Peyer's patch (tissue), 4 donors: ENCODE measurements at regions not wholly inside any gene's neighbourhood (a gene's known extent, or its start where the extent isn't known, plus 50 kb on each side); places are given as distances from the start of the nearest gene placed in this dataset.

Experiments
- DNase-seq, 3 donors: peaks; one replicate each; pipeline ENCODE4 v3.0.0-alpha.2; 2017 to 2019
- H3K27ac ChIP-seq, 4 donors: fragments of 200-600 bp; sonication (generic); one replicate each; pipeline ENCODE4 v1.5.1; 2016 to 2019
- H3K27me3 ChIP-seq, 2 donors: fragments of 200-600 bp; sonication (generic); one replicate each; pipeline ENCODE4 v1.5.1; 2019
- H3K36me3 ChIP-seq, 3 donors: fragments of 200-600 bp; sonication (generic); one replicate each; pipeline ENCODE4 v1.5.1; 2016 to 2019
- H3K4me1 ChIP-seq, 4 donors: fragments of 200-600 bp; sonication (generic); one replicate each; pipeline ENCODE4 v1.5.1; 2016 to 2019
- H3K4me3 ChIP-seq, 4 donors: fragments of 200-600 bp; sonication (generic); 1 replicate in 3 of 4; 2 replicates in 1 of 4; pipeline ENCODE4 v1.5.1; 2016 to 2019; ENCODE audit warnings: mild to moderate bottlenecking in 1 of 4
- H3K9me3 ChIP-seq, 4 donors: fragments of 200-600 bp; sonication (generic); one replicate each; pipeline ENCODE4 v1.5.1; 2016 to 2019; ENCODE audit warnings: mild to moderate bottlenecking in 1 of 4
- POLR2A ChIP-seq, 2 donors: fragments of 450-650 bp; IDR thresholded peaks; one replicate each; pipeline ENCODE4 v1.5.1; 2017; ENCODE audit warnings: antibody characterized with exemption in 2 of 2, mild to moderate bottlenecking in 2 of 2, moderate library complexity in 2 of 2
- TF ChIP-seq, protein P1 (sequence below), 6 experiments: fragments of 450-650 bp in 4 of 6; fragments of 200-600 bp in 2 of 6; sonication (generic) in 1 of 6; IDR thresholded peaks; one replicate each; pipeline ENCODE4 v1.5.1; 2017 to 2019; ENCODE audit warnings: antibody characterized with exemption in 6 of 6, mild to moderate bottlenecking in 3 of 6, moderate library complexity in 1 of 6

DNA sequence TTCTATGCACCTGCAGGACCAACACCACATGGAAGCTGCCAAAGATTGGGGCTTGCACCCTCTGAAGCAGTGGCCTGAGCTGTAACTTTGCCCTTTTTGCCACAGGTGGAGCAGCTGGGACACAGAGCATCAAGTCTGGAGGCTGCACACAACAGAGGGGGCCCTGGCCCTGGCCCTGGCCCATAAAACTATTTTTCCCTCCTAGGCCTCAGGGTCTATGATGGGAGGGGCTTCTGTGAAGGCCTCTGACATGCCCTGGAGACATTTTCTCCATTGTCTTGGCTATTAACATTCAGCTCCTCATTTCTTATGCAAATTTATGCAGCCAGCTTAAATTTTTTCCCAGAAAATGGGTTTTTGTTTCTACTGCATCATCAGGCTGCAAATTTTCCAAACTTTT lies 335.5 kb downstream of the ARPP21 start:
- Histone ChIP-seq H3K27ac (no peak overlapping the region), H3K4me1 (no peaks in the 10 kb centered on the region), H3K9me3 (no peaks in the 10 kb centered on the region), H3K4me3 (no peak overlapping the region), H3K27me3 (no peaks in the 10 kb centered on the region), H3K36me3 (no peaks in the 10 kb centered on the region)
- TF ChIP-seq POLR2A (IDR thresholded peaks at IDR 0.05) = no peak
- TF ChIP-seq, protein P1, sequence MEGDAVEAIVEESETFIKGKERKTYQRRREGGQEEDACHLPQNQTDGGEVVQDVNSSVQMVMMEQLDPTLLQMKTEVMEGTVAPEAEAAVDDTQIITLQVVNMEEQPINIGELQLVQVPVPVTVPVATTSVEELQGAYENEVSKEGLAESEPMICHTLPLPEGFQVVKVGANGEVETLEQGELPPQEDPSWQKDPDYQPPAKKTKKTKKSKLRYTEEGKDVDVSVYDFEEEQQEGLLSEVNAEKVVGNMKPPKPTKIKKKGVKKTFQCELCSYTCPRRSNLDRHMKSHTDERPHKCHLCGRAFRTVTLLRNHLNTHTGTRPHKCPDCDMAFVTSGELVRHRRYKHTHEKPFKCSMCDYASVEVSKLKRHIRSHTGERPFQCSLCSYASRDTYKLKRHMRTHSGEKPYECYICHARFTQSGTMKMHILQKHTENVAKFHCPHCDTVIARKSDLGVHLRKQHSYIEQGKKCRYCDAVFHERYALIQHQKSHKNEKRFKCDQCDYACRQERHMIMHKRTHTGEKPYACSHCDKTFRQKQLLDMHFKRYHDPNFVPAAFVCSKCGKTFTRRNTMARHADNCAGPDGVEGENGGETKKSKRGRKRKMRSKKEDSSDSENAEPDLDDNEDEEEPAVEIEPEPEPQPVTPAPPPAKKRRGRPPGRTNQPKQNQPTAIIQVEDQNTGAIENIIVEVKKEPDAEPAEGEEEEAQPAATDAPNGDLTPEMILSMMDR (IDR thresholded peaks at IDR 0.05) = no peak
- DNase-seq = no peak

DNA sequence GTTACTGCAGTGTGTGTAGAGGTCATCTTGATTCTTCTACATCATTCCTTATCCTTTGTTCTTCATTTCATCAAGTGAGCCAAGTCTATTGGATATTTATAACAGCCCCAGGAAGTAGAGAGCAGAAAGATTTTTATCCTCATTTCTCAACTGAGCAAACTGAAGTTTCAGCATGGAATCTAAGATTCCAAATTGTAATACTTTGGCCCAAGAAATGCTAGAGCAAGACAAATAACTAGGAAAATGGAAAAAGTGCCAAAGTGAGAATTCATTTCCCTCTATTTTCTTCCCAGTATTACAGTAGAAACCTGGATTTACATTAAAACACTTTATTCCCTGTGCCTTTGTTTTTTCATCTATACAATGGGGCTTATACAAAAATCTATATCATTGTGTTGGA lies 346.8 kb downstream of the ARPP21 start:
- no peak for DNase-seq
- H3K4me3 ChIP-seq = no peak overlapping the region
- no peak overlapping the region for H3K27ac ChIP-seq

DNA sequence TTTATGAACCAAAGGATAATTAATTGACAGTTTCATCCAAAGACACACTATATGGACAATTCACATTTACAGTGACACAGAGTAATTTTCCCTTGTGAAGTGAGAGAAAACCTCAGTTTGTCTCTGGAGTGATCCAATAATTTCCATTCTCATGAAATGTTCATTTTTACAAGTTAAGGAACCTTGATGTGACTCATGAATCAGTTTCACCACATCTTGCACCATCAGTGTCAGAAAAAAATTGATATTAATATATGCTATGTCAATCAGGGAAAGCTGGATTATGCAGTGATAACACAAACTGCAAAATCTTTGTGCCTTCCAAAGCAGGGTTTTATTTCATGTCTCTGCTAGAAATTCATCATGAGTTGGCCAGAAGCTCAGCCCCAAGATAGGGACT lies 348.1 kb downstream of the ARPP21 start:
- Histone ChIP-seq H3K4me1 (no peaks in the 10 kb centered on the region), H3K27me3 (no peaks in the 10 kb centered on the region)

More for the DNA sequence above, 346.8 kb downstream of the ARPP21 start:
- Histone ChIP-seq H3K27me3 (no peaks in the 10 kb centered on the region), H3K4me1 (no peaks in the 10 kb centered on the region), H3K9me3 (no peaks in the 10 kb centered on the region), H3K36me3 (no peaks in the 10 kb centered on the region)
- TF ChIP-seq POLR2A (IDR thresholded peaks at IDR 0.05) = no peak
- TF ChIP-seq, protein P1 (IDR thresholded peaks at IDR 0.05) = no peak

DNA sequence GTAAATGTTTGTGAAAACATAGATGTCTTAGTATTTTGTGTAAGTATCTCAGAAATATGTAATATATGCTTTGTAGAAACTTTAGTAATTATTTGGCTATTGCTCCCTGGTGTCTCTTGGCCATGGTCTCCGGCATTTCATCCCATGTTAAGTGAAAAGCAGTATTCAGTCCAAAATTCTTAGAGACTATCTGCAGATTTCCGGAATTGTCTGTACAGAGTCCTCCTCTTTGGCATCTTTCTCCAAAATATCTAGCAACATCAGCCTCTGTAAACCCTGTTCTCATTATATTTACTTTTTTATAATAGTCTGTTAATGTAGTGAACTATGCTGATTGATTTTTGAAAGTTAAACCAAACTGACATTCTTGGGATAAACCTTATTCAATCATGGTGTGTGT lies 352.7 kb downstream of the ARPP21 start:
- Histone ChIP-seq H3K4me3 (no peak overlapping the region), H3K27ac (no peak overlapping the region), H3K27me3 (no peaks in the 10 kb centered on the region), H3K4me1 (no peaks in the 10 kb centered on the region), H3K36me3 (no peaks in the 10 kb centered on the region), H3K9me3 (no peaks in the 10 kb centered on the region)
- DNase-seq = no peak
- TF ChIP-seq, protein P1 (IDR thresholded peaks at IDR 0.05) = no peak
- no peak for TF ChIP-seq POLR2A (IDR thresholded peaks at IDR 0.05)

More for the DNA sequence above, 348.1 kb downstream of the ARPP21 start:
- H3K9me3 ChIP-seq = no peaks in the 10 kb centered on the region
- no peak overlapping the region for H3K4me3 ChIP-seq
- H3K27ac ChIP-seq = no peak overlapping the region
- TF ChIP-seq, protein P1 (IDR thresholded peaks at IDR 0.05) = no peak
- TF ChIP-seq POLR2A (IDR thresholded peaks at IDR 0.05) = no peak
- no peak for DNase-seq
- no peaks in the 10 kb centered on the region for H3K36me3 ChIP-seq

DNA sequence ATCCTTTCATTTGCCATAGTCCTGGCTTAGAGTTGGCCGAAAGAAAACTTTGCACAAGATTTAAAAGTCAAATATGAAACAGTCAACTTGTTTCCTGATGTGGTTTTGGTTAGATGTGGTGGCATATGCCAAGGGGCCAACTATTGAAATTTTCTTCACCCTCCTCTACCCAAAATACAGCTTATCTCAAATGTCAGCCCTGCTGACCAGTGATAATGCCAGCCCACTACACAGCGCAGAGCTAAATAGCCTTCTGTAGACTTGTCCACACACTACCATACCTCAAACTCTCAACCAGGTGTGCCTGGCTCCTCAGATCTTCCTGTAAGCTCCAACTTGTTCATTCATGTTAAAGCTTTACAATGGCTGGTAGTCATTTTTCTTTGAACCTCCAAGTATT lies 368.5 kb upstream of the STAC start:
- Histone ChIP-seq H3K27ac (no peak overlapping the region), H3K9me3 (peaks cover 0 to 5% (median 0%) of the 10 kb centered on the region in 4 donors), H3K4me3 (no peak overlapping the region), H3K27me3 (no peaks in the 10 kb centered on the region), H3K36me3 (no peaks in the 10 kb centered on the region), H3K4me1 (no peaks in the 10 kb centered on the region)
- no peak for DNase-seq
- TF ChIP-seq, protein P1 (IDR thresholded peaks at IDR 0.05) = no peak
- no peak for TF ChIP-seq POLR2A (IDR thresholded peaks at IDR 0.05)

DNA sequence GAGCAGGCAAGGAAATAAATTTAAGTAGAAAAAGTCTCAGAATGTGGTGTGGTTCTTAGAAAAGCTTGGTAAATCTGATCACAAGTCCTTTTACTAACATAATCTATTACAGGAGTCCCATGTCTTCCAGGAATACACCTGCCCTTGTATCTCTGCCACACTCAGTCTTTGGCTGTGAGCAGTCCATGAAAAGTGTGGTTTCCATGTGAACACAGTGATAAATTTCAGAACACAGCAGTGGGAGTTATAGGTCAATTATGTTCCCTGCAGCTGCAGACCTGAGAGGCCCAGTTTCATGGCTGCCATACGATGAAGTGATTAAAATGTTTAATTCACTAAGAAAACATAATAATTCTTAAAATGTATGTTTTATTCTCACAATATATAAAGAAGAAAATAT lies 366.9 kb upstream of the STAC start:
- Histone ChIP-seq H3K9me3 (no peaks in the 10 kb centered on the region), H3K4me1 (no peaks in the 10 kb centered on the region), H3K4me3 (no peak overlapping the region), H3K27me3 (no peaks in the 10 kb centered on the region), H3K27ac (no peak overlapping the region), H3K36me3 (no peaks in the 10 kb centered on the region)
- no peak for DNase-seq
- no peak for TF ChIP-seq POLR2A (IDR thresholded peaks at IDR 0.05)
- TF ChIP-seq, protein P1 (IDR thresholded peaks at IDR 0.05) = no peak
